ENCODE measurements at regions not wholly inside any gene's neighbourhood (a gene's known extent, or its start where the extent isn't known, plus 50 kb on each side); places are given as distances from the start of the nearest gene placed in this dataset.
A peak's percentile ranks its signal among the peaks of the same experiment; 100 is the strongest.

GRCh38 chr14:61154641-61155040, 126.5 kb downstream of the TMEM30B start:
- Histone ChIP-seq H4K8ac (ENCODE audit: extremely low read depth, insufficient read depth, low read length) (no peak overlapping the region), H3K4me1 (replicated peaks in 1 of 4; ENCODE audit: control insufficient read depth in 3 of 4, insufficient read depth in 4 of 4, low read length in 3 of 4) (peaks cover 4 to 18% (median 8%) of the 10 kb centered on the region in 4 experiments), H2BK15ac (ENCODE audit: low read length) (no peak overlapping the region), H4K20me1 (replicated peaks in 1 of 2; ENCODE audit: control insufficient read depth in 1 of 2, insufficient read depth in 2 of 2, low read length in 2 of 2) (no peaks in the 10 kb centered on the region), H3K56ac (replicated peaks; ENCODE audit: insufficient read length, low read depth, low read length) (no peak overlapping the region), H3K4me2 (ENCODE audit: insufficient read depth in 1 of 2, low read depth in 2 of 2, low read length in 2 of 2) (no peak overlapping the region), H2BK120ac (replicated peaks; ENCODE audit: low read depth, low read length) (no peak overlapping the region), H3K9me3 (ENCODE audit: insufficient read depth in 2 of 2, low read depth in 1 of 2, low read length in 1 of 2) (no peaks in the 10 kb centered on the region), H3K23me2 (ENCODE audit: low read depth, low read length) (no peaks in the 10 kb centered on the region), H2BK5ac (ENCODE audit: low read depth, low read length) (no peak overlapping the region; the same call in 1 of the 2 replicates), H2BK20ac (ENCODE audit: low read length) (no peak overlapping the region), H3K18ac (ENCODE audit: extremely low read depth, low read length) (no peak overlapping the region), H3K14ac (ENCODE audit: insufficient read length) (no peak overlapping the region), H4K5ac (ENCODE audit: insufficient read length, low read depth, low read length) (no peak overlapping the region), H3K4ac (replicated peaks; ENCODE audit: insufficient read length, low read depth, low read length) (no peak overlapping the region), H3K79me1 (ENCODE audit: low read depth, low read length) (no peaks in the 10 kb centered on the region), H3K23ac (ENCODE audit: insufficient read length) (no peak overlapping the region), H2BK12ac (ENCODE audit: low read depth, low read length) (0 out of 2 replicates have a peak overlapping the region, but pooled peaks have one; percentile 18), H3K4me3 (ENCODE audit: extremely low read depth in 1 of 4, insufficient read depth in 2 of 4, low read depth in 3 of 4, low read length in 4 of 4) (no peak overlapping the region), H3K9ac (replicated peaks in 1 of 4; ENCODE audit: extremely low read depth in 1 of 4, low read depth in 3 of 4, low read length in 3 of 4) (no peak overlapping the region), H3K27ac (ENCODE audit: low read depth, low read length) (no peak overlapping the region), H2AFZ (ENCODE audit: low read length) (no peak overlapping the region), H3K27me3 (replicated peaks in 1 of 4; ENCODE audit: control insufficient read depth in 3 of 4, extremely low read depth in 1 of 4, insufficient read depth in 3 of 4, low read length in 3 of 4) (no peaks in the 10 kb centered on the region), H3K36me3 (ENCODE audit: control insufficient read depth in 2 of 4, insufficient read depth in 4 of 4, low read length in 3 of 4) (no peaks in the 10 kb centered on the region), H4K91ac (replicated peaks; ENCODE audit: insufficient read length, low read length) (no peak overlapping the region), H3K79me2 (ENCODE audit: control insufficient read depth in 1 of 2, insufficient read depth in 2 of 2, low read length in 2 of 2) (no peaks in the 10 kb centered on the region), H2AK5ac (ENCODE audit: low read depth, low read length) (no peak overlapping the region)
- 90% methylated on average over 2 of the region's 2 CpGs; no CpG with 5 or more reads in 1 of the 2 experiments for WGBS, 2 experiments (ENCODE audit: extremely low coverage in 1 of 2, insufficient coverage in 1 of 2, insufficient read length in 1 of 2, insufficient replicate concordance in 2 of 2, low coverage in 1 of 2, low lambda C conversion rate in 2 of 2, missing lambda C conversion rate in 1 of 2)
- no peak for DNase-seq (ENCODE audit: low read depth in 1 of 2, low spot score in 2 of 2)
- FAIRE-seq: no peak
- ChIA-PET CTCF (ENCODE audit: partially characterized antibody) (interaction anchor here (0.9 to 1.6 kb wide), 4 partner anchors 14 to 174 kb away, joined by 3 to 7 read pairs (median 4); partner anchors contain the start of genes SLC38A6 and TRMT5), POLR2A (ENCODE audit: partially characterized antibody) (interaction anchor here (0.8 to 1.0 kb wide), 2 partner anchors 9 to 24 kb away, joined by 3 read pairs; no protein-coding TSS in a partner anchor)
- TF ChIP-seq SIRT6 (IDR thresholded peaks at IDR 0.05; ENCODE audit: low read length) (no peak), ZNF274 (IDR thresholded peaks at IDR 0.05; ENCODE audit: borderline replicate concordance, extremely low read depth, low read length) (no peak), TEAD4 (IDR thresholded peaks at IDR 0.05; ENCODE audit: low read depth, low read length) (no peak), USF2 (IDR thresholded peaks at IDR 0.05; ENCODE audit: low read length) (no peak), MAFK (IDR thresholded peaks at IDR 0.05; ENCODE audit: low read depth, low read length) (no peak), HDAC6 (IDR thresholded peaks at IDR 0.05; ENCODE audit: low read depth, low read length) (no peak), TAF1 (IDR thresholded peaks at IDR 0.05; ENCODE audit: low read depth, low read length) (no peak), CHD1 (IDR thresholded peaks at IDR 0.05; ENCODE audit: low read depth, low read length) (no peak), ATF3 (IDR thresholded peaks at IDR 0.05; ENCODE audit: insufficient read depth, low read depth, low read length) (no peak)
